ENCODE measurements at regions not wholly inside any gene's neighbourhood (a gene's known extent, or its start where the extent isn't known, plus 50 kb on each side); places are given as distances from the start of the nearest gene placed in this dataset.
"Not testable (repeated sequence)": the region's sequence is repeated elsewhere in the genome, so short reads cannot be mapped to it uniquely, and the experiment has no call there.

DNA sequence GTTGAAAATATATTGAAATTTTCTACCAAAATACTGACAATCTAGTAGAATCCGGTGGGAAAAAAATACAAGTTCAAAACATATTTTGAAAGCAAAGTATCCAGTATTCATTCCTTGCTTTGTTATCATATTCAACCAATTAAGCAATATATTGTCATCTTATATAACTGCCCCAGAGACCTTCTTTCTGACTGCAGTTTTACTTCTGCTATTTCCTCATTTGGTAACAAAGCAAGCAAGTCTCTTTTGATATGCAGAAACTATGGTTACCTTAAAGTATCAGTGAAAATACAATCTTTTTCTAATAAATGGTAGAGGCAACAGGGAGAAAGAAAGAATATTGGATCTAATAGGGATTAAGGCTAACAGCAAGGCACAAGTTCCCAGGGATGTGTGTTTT lies 663.7 kb upstream of the MEF2C start:
- DNase-seq (ENCODE audit: low spot score): no peak

DNA sequence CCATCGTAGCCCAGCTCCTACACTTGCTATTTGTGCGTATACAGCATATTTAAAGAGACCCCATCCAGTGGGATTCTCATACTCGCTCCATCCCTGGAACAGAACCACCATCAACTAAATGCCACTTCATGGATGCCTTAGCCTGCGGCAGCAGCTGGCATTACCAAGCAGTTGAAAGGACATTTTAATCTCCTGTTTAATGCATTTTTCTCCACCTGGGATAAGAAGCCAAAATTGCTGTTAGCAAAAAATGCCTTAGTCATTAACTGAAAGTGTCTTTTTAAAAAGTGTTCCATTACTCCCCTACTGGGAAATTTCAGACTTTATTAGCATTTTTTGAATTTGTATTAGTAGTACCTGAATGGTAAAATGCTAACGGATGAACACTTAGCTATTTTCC lies 662.6 kb upstream of the MEF2C start:
- no peak for DNase-seq (ENCODE audit: low spot score)

DNA sequence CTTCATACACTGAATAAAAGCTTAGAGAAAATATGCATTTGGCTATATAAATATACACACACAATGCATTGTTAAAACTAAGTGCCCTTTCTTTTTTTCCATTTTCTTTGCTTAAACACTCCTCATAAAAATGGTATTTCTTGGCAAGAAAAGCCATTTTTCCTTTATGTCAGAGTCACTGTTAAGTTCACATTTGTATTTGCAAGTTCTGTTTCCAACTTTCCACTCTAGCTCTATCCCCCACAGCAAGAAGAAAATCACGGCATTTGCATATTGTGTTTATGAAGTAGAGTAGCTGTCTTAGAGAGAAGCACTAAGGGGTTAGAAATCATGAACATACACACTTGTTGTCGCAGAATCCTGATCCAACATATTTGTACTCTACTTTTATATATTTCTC lies 662.1 kb upstream of the MEF2C start:
- no peak for DNase-seq (ENCODE audit: low spot score)

DNA sequence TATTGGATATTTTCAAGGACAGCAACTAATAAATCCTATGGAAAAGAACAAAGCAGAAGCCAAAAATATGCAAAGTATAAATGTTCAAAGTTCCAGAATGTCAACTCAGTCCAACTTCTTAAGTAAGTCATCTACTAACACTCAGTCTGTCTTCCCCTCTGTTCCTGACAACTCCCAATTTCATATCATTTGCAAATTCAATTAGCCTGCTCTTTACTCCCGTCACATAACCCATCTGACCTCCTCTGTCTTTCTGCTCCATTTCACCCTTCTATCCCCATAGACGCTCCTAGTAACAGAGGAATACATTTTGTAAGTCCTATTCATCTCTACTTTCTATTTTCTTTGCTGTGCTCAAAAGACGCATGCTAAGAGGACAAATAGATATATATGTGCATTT lies 659.8 kb upstream of the MEF2C start:
- DNase-seq (ENCODE audit: low spot score): no peak

DNA sequence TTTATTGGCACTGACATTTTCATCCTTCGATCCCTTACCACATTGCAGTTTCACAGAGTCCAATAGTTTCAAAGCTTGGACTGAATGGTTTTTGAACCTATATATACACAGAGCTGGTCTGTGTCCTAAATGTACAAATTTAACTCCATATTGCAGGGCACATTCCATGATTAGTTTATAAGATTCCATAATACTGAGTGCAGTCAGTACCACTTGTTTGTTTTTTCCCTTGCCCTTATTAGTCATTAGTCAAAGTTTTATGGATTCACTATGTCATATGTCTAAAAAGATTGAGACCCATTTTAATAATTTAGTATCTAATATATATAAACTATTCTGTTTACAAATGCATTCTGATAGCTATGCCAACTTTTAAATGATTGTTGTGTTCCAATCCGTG lies 654.8 kb upstream of the MEF2C start:
- DNase-seq (ENCODE audit: low spot score): no peak

DNA sequence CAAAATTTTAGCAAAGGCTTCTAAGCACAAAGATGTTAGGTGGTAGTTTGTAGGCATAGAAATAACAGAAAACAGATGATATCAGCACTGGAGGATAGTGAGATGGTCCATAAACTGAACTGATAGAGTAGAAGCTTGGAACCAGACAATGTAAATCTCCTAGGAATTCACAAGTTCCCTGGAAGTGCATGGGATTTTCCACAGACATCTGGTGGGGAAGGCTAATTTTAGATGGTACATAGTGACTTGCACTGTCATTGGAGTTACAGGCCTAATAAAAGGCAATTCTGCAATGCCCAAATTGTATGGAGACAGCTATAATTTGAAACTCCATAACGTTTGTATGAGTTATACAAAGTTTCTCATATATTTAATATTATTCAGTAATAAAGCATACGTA lies 653.0 kb upstream of the MEF2C start:
- DNase-seq (ENCODE audit: low spot score): no peak

DNA sequence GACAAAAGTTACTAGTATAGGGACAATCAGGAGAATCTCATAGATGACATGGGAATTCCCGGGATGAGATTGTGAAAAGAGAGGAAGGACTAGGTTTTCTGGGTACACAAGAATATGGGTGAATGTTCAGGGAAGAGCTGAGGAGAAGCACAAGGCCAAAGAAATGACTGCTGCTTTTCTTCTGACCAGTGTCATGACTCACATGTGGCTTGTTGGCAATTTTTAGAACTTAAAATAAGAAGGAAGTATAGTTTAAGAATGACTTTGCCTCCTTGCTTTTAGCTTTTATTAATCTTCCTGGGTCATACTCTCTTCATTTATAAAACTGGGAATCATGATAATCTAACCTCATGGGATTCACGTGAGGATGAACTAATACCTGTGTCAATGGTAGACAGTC lies 652.4 kb upstream of the MEF2C start:
- no peak for DNase-seq (ENCODE audit: low spot score)

DNA sequence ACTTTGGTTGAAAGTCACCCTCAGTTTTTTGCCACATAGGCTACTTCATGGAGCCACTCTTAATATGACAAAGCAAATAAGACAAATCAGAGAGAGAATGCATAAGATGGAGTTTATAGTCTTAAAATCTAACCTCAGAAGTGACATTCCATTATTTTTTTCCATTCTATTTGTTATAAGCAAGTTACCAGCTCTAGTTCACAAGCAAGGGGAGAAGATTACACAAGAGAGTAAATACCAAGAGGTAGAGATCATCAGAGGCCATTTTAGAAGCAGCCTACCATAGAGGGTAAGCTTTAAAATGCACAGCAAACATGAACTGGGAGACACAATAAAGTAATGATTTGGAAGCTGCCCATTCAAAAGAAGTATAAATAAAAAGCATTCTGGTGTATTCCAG lies 651.3 kb upstream of the MEF2C start:
- no peak for DNase-seq (ENCODE audit: low spot score)

DNA sequence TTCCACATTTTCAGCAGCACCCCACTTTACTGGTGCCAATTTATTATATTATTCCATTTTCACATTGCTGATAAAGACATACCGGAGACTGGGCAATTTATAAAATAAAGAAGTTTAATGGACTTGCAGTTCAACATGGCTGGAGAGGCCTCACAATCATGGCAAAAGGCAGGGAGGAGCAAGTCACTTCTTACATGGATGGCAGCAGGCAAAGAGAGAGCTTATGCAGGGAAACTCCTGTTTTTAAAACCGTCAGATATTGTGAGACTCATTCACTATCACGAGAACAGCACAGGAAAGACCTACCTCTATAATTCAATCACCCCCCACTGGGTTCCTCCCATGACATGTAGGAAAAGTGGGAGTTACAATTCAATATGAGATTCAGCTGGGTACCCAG lies 641.8 kb upstream of the MEF2C start:
- no peak for DNase-seq (ENCODE audit: low spot score)

DNA sequence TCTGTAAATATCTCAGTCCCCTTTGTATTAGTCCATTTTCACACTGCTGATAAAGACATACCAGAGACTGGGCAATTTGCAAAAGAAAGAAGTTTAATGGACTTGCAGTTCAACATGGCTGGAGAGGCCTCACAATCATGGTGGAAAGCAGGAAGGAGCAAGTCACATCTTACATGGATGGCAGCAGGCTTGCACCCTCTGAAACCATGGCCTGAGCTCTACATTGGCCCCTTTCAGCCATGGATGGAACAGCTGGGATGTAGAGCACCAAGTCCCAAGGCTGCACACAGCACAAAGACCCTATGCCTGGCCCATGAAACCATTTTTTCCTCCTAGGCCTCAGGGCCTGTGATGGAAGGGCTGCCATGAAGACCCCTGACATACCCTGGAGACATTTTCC lies 640.9 kb upstream of the MEF2C start:
- DNase-seq (ENCODE audit: low spot score): not testable (repeated sequence)

DNA sequence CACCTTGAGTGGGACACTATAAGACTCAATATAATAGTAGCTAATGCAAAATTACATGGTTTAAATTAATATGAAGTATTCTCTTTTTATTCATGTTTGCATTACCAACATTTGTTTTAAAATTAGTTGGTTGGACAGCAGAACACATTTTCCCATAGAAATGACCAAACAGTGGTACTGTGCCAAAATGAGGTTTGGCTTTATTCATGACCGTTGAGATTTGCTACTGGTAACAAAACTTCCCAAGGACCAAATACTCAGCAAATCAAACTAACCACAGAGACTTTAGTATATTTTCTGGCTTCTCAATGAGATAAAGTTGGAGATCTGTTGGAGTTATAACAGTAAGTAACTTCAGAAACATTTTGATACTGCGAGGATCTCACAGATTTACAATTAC lies 637.8 kb upstream of the MEF2C start:
- no peak for DNase-seq (ENCODE audit: low spot score)

DNA sequence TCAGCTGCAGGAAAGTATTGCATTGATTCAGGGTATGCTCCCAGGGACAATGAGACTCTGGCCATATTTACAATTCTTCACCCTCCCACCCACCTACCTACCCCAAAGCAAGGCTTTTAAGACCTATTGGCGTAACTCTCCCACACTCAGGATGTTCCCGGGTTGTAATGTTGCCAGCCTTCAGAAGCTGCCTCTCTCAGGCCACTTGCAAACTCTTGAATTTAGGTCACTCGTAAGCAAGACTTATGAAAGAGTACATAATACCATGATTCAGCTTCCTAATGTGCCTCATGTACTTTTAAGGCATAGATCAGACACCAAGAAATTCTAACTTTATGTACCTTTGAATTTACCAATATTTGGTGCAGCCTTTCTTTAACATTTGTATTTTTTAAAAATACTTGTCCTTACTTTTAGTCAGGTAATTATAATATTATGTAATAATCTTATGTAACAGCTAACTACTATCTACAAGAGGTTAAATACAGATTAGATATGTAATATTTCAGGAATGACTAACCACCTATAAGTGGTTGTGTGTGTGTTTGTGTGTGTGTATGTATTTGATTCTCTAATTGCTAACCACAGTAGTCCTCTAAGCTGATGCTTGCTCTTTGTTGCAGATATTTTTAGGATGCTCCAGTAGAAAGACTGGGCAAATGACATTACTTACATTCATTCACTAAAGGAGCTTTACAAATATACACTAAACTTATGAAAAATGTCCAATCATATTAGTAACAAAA lies 630.5 kb upstream of the MEF2C start:
- no peak for DNase-seq (ENCODE audit: low spot score)

DNA sequence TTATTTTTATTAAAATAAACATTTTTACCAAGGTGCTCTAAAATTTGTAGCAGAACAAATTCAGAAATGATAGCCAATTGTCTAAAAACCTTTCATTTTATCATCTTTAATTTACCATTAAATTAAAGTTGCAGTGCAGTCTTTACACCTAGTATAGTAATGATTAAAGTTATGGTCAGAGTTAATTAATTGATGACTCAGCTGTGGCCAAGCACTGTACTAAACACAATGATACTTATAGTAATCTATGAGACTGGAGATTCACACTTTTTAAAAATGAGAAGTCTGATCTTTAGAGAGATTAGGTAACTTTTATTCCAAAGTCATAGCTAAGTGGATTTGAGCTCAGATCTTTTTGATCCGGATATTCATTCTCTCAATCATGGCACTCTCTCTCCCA lies 621.1 kb upstream of the MEF2C start:
- no peak for DNase-seq (ENCODE audit: low spot score)

DNA sequence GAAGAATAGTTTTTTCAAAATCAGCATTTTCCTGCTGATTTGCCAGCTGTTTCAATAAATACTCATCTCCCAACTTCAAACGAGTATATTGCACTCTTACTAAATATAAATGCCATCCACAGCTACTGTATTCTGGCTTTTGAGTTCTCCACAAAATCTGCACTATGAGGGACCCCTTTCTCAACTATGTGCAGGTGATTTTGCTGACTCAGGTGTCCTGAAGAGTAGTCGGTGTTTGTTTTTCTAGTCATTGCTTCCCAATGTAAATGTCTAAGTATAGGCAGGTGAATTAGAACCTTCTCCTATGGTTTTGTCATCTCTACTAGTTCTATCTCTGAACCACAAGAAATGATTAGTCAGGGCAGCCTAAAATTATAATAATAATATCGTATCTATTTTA lies 616.8 kb upstream of the MEF2C start:
- no peak for DNase-seq (ENCODE audit: low spot score)

DNA sequence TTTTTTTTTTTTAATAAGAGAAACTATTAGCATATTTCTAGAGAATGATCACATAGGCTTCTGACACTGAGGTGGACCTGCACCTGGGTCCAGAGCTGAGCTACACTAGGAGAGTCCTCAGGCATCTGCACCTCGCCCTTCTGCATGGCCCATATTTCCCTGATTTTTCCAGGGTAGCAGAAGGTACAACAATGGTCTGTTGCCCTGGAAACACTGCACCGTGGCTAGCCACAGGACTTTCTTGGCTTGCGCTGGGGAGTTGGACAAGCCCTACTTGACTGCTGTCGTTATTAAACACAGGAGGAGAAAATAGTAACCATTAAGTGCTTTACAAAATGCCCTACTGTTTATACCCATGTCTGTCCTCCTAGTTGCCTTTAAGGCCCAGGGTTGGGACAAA lies 615.7 kb upstream of the MEF2C start:
- DNase-seq (ENCODE audit: low spot score): no peak

DNA sequence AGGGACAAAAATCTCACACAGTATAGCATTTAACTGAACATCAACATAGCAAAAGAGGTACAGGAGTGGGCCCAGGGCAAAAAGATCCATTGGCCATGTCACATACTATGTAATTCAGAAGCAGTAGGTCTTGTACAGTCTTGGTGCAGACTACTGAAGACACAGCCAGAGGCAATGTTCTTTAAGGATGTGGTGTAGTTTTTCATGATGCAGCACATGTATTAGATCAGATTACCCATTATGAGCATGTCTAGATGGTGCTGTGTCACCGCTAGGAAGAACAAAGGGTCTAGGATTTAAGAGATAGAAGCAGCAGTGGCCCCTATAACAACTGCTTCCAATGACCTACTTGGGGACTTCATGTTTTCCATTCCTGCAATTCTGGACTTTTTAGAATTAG lies 610.4 kb upstream of the MEF2C start:
- no peak for DNase-seq (ENCODE audit: low spot score)

DNA sequence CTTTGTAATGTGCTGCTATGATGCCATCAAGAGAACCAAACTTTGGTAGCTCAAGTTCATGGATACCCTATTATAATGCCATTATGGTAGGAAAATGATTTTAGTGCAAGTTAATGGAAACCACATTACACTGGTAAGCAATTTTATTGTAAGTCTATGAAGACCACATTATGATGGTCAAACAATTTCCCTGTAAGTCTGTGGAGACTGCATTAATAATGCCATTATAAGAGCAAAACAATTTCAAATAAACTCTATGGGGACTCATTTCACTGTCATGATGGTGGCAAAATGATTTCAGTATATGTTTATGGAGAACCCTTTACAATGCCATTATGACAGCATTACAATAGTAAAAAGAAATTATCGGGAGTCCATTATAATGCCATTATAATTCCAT lies 602.0 kb upstream of the MEF2C start:
- DNase-seq (ENCODE audit: low spot score): no peak

DNA sequence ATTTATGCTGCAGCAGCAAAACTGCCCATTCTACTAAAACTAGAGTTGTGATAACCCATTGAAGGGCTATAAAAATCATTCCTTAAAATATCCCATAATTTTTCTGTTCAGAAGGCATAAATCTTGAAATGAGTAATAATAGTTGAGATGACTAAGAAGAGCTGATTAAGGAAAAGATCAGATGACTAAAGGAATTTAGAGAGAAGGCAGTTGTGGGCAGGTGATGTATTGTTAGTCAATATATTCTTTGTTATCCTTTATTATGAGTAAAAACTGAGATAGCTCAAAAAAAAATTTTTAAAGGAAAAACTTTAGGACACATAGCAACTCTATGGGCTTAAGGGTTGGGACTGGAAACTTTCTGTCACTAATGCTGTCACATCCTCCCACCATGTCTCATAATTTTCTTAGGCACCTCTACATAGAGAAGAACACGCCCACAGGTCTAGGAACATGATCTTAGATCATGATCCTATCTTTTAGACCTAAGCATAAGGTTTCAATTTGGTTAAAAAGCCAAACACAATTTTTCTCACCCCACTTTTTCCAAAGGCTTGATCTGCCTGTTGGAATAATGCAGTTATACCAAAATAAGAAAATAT lies 597.5 kb upstream of the MEF2C start:
- DNase-seq (ENCODE audit: low spot score): no peak

DNA sequence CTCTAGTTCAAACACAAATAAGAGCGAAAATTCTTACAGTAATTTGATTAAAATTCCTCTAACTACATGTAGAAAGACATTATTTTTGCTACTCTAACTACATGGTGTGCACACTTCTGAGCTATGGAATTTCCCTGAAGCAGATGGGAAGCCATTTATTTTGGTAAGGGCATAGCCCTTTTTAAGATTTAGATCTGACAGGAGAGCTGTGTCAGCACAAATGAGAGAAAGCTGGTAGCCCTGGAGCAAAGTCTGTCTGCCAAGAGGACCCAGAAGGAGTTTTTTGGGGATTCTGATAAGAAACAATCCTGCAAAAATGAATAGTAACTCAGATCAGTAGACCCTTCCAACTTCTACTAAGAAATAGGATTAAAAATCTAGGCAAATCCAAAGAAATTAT lies 595.9 kb upstream of the MEF2C start:
- DNase-seq (ENCODE audit: low spot score): no peak

DNA sequence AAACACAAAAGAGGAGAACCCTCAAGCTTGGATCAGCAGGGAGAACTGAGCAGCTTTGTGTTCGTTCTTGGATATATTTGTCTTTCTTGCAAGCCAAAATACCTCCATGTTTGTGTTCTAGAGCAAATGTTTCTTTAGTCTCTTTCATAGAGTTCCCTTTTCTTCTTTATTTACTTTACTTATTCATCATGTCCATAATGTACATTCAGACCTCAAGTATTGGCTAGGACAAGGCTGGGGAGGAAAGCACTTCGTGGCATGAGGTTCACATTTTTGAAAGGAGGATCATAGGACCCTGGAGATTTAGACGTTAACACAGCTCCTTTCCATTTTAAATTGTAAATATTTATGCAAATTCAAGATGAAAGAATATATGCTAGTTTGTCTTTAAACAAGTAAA lies 590.2 kb upstream of the MEF2C start:
- no peak for DNase-seq (ENCODE audit: low spot score)

DNA sequence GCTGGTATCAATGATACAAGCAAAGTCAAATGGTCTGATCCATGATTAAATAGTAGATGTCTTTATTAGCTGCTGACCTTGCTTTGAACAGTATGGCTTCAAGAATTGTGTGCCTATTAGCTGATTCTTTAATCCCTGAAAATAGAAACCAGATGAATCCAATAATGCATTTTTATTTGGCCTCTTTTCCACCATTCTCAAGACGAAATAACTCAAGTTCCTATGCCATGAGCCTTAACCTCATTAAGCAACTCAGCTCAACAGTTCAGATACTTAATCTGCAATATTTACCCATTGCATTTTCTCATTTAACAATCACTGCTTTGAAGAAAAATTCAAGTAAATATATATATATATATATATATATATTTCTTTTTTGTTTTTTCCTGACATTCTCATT lies 588.6 kb upstream of the MEF2C start:
- no peak for DNase-seq (ENCODE audit: low spot score)

DNA sequence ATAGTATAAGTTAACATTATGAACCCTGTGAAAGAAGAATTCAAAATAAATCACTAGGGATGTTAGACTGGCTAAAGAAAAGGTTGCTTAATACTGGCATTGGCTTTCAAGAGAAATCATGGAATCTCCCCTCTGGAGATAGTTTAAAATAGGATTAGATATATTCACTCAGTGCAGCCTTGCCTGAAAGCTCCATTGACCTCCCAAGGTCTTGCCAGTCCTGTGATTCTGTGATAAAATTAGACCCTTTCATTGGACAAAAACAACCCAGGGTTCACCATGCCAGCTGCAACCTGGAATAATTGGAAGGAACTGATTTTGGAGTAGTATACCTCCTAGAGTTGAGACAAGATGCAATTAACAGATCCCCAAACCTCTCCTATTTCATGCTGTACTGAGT lies 588.1 kb upstream of the MEF2C start:
- no peak for DNase-seq (ENCODE audit: low spot score)

DNA sequence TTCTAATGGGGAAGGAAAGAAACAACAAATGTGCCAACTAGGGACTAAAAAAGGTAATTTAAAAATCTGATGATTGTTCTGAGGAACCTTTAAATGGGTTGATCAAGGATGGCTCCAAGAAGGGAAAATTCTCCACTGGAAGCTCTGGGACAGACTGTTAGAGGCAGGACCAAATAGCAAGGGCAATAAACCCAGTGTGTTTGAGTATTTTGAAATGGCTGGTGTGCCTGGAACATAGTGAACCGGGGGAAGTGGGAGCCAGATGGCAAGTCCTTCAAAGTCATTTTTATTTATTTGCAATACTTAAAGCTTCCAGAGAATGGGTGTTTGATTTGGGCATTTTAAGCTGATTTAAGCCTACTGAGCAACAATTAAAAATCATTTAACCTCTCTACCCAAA lies 587.7 kb upstream of the MEF2C start:
- no peak for DNase-seq (ENCODE audit: low spot score)

DNA sequence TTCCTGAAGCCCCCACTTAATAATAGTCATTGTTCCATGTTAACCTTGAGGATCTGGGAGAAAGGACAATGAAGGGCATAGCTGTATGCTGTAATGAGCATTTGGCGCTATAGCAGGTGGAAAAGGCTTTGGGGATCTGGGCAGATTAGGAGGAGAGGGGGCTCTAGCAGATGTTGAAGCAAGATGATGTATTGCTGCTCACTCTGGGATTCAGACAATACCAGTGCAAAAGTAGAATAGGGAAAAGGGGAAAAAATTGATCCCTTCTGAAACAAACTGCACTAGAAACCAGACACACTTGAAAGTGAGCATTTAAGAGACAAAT lies 575.3 kb upstream of the MEF2C start:
- no peak for DNase-seq (ENCODE audit: low spot score)
